ENCODE measurements at regions not wholly inside any gene's neighbourhood (a gene's known extent, or its start where the extent isn't known, plus 50 kb on each side); places are given as distances from the start of the nearest gene placed in this dataset.

DNA sequence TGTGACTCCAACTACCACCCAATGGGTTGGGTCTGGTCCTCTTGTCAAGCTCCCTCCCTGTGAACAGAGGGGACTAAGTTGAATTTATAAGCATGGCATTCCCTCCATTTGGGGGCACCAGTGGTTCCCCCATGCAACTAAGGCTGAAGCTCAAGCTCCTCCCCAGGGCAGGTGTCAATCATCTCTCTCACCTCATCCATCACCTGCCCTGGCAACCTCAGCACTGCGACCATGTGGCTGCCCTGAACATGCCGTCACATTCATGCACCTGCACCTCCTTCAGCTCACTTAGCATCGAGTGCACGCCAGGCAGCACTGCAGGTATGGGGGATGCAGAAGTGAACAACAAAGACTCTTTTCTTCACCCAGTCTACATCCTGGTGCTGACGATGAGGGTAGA lies 799.3 kb downstream of the TBC1D22A start (continued):
- TF ChIP-seq, protein P1, sequence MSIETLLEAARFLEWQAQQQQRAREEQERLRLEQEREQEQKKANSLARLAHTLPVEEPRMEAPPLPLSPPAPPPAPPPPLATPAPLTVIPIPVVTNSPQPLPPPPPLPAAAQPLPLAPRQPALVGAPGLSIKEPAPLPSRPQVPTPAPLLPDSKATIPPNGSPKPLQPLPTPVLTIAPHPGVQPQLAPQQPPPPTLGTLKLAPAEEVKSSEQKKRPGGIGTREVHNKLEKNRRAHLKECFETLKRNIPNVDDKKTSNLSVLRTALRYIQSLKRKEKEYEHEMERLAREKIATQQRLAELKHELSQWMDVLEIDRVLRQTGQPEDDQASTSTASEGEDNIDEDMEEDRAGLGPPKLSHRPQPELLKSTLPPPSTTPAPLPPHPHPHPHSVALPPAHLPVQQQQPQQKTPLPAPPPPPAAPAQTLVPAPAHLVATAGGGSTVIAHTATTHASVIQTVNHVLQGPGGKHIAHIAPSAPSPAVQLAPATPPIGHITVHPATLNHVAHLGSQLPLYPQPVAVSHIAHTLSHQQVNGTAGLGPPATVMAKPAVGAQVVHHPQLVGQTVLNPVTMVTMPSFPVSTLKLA (IDR thresholded peaks at IDR 0.05): no peak
- TF ChIP-seq, protein P2, sequence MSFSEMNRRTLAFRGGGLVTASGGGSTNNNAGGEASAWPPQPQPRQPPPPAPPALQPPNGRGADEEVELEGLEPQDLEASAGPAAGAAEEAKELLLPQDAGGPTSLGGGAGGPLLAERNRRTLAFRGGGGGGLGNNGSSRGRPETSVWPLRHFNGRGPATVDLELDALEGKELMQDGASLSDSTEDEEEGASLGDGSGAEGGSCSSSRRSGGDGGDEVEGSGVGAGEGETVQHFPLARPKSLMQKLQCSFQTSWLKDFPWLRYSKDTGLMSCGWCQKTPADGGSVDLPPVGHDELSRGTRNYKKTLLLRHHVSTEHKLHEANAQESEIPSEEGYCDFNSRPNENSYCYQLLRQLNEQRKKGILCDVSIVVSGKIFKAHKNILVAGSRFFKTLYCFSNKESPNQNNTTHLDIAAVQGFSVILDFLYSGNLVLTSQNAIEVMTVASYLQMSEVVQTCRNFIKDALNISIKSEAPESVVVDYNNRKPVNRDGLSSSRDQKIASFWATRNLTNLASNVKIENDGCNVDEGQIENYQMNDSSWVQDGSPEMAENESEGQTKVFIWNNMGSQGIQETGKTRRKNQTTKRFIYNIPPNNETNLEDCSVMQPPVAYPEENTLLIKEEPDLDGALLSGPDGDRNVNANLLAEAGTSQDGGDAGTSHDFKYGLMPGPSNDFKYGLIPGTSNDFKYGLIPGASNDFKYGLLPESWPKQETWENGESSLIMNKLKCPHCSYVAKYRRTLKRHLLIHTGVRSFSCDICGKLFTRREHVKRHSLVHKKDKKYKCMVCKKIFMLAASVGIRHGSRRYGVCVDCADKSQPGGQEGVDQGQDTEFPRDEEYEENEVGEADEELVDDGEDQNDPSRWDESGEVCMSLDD (CRISPR knock-in tag; IDR thresholded peaks at IDR 0.05; ENCODE audit: borderline replicate concordance): no peak
- TF ChIP-seq NR2F1 (CRISPR knock-in tag; IDR thresholded peaks at IDR 0.05): no peak
- no peak for TF ChIP-seq HOXA9 (CRISPR knock-in tag; IDR thresholded peaks at IDR 0.05; ENCODE audit: borderline replicate concordance)

DNA sequence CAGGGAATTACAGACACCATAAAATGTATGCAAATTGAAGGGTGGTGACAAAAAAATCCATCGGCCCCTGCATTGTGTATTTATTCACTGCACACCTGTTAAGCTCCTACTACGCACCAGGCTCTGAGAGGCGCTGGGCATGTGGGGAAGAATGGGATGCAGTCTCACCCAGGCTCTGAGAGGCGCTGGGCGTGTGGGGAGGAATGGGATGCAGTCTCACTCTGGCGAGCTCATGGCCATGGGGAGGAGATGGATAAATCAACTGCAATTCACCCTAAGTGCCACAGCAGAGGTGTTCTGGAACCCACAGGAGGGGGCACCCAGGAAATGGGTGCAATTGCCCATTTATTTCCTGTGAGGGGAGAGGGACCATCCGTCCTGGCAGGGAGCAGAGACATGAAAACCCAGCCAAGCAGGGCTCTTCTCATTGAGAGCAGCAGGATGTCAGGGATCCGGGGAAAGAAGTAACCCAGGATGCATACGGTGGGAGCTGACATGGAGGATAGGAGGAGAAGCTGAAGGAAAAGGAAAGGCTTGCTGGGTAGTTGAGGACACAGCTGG lies 798.7 kb downstream of the TBC1D22A start:
- FAIRE-seq (no peak), ATAC-seq (no peak), DNase-seq (ENCODE audit: low spot score) (no peak)
- H3K36me3 ChIP-seq (replicated peaks in 1 of 2; ENCODE audit: control insufficient read depth in 1 of 2, insufficient read depth in 2 of 2, low read length in 2 of 2): no peaks in the 10 kb centered on the region
- no peak overlapping the region for H3K27ac ChIP-seq (ENCODE audit: extremely low read length, insufficient read depth, low read length)
- intact Hi-C loops (cut with micrococcal nuclease; ENCODE audit: unreplicated experiment) (no loop called here), in situ Hi-C loops (cut with HindIII; ENCODE audit: extremely low pct_ligation_motif_present, low pct_unique_long_range_greater_than_20kb) (no loop called here)
- no peaks in the 10 kb centered on the region for H3K4me1 ChIP-seq (ENCODE audit: insufficient read depth, low read length)
- H2AFZ ChIP-seq (ENCODE audit: low read length): no peak overlapping the region
- H3K9me3 ChIP-seq (ENCODE audit: low read length): no peaks in the 10 kb centered on the region
- BruUV-seq (replicated peaks): no TSS peak
- H3K27me3 ChIP-seq (ENCODE audit: control insufficient read depth in 1 of 2, insufficient read depth in 2 of 2, low read length in 2 of 2): peaks cover 2 to 7% of the 10 kb centered on the region in 2 experiments; a peak in 3 of 5 replicates
- no peaks in the 10 kb centered on the region for H3K79me2 ChIP-seq (ENCODE audit: insufficient read depth, low read length)
- 9% methylated on average over 6 of the region's 9 CpGs for WGBS (ENCODE audit: low lambda C conversion rate)
- H3K9ac ChIP-seq (ENCODE audit: insufficient read depth, low read depth, low read length): no peak overlapping the region
- 0 out of 2 replicates have a peak, but pooled peaks cover 2% of the 10 kb centered on the region for H4K20me1 ChIP-seq (ENCODE audit: insufficient read depth, low read length)
- CTCF ChIA-PET (ENCODE audit: low intra/inter-chr PET ratio, low total read pairs): no interaction called here
- POLR2A ChIA-PET: no interaction called here
- no peak overlapping the region for H3K4me2 ChIP-seq (ENCODE audit: low read depth, low read length)
- H3K4me3 ChIP-seq (replicated peaks in 1 of 3; ENCODE audit: insufficient read depth in 1 of 3, low read depth in 2 of 3, low read length in 3 of 3): no peak overlapping the region
- no peak for TF ChIP-seq ZNF253 (CRISPR knock-in tag; IDR thresholded peaks at IDR 0.05; ENCODE audit: borderline replicate concordance)
- TF ChIP-seq ZNF879 (CRISPR knock-in tag; IDR thresholded peaks at IDR 0.05): no peak
- no peak for TF ChIP-seq ZNF781 (CRISPR knock-in tag; IDR thresholded peaks at IDR 0.05; ENCODE audit: borderline replicate concordance, not compliant biosample characterization)
- TF ChIP-seq ZNF33A (CRISPR knock-in tag; IDR thresholded peaks at IDR 0.05; ENCODE audit: borderline replicate concordance): no peak
- TF ChIP-seq, protein P3, sequence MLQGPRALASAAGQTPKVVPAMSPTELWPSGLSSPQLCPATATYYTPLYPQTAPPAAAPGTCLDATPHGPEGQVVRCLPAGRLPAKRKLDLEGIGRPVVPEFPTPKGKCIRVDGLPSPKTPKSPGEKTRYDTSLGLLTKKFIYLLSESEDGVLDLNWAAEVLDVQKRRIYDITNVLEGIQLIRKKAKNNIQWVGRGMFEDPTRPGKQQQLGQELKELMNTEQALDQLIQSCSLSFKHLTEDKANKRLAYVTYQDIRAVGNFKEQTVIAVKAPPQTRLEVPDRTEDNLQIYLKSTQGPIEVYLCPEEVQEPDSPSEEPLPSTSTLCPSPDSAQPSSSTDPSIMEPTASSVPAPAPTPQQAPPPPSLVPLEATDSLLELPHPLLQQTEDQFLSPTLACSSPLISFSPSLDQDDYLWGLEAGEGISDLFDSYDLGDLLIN (CRISPR knock-in tag; IDR thresholded peaks at IDR 0.05; ENCODE audit: borderline replicate concordance): no peak
- TF ChIP-seq, protein P4, sequence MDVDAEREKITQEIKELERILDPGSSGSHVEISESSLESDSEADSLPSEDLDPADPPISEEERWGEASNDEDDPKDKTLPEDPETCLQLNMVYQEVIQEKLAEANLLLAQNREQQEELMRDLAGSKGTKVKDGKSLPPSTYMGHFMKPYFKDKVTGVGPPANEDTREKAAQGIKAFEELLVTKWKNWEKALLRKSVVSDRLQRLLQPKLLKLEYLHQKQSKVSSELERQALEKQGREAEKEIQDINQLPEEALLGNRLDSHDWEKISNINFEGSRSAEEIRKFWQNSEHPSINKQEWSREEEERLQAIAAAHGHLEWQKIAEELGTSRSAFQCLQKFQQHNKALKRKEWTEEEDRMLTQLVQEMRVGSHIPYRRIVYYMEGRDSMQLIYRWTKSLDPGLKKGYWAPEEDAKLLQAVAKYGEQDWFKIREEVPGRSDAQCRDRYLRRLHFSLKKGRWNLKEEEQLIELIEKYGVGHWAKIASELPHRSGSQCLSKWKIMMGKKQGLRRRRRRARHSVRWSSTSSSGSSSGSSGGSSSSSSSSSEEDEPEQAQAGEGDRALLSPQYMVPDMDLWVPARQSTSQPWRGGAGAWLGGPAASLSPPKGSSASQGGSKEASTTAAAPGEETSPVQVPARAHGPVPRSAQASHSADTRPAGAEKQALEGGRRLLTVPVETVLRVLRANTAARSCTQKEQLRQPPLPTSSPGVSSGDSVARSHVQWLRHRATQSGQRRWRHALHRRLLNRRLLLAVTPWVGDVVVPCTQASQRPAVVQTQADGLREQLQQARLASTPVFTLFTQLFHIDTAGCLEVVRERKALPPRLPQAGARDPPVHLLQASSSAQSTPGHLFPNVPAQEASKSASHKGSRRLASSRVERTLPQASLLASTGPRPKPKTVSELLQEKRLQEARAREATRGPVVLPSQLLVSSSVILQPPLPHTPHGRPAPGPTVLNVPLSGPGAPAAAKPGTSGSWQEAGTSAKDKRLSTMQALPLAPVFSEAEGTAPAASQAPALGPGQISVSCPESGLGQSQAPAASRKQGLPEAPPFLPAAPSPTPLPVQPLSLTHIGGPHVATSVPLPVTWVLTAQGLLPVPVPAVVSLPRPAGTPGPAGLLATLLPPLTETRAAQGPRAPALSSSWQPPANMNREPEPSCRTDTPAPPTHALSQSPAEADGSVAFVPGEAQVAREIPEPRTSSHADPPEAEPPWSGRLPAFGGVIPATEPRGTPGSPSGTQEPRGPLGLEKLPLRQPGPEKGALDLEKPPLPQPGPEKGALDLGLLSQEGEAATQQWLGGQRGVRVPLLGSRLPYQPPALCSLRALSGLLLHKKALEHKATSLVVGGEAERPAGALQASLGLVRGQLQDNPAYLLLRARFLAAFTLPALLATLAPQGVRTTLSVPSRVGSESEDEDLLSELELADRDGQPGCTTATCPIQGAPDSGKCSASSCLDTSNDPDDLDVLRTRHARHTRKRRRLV (CRISPR knock-in tag; IDR thresholded peaks at IDR 0.05): no peak
- no peak for TF ChIP-seq TCF12 (IDR thresholded peaks at IDR 0.05)
- TF ChIP-seq TCF12 (CRISPR knock-in tag; IDR thresholded peaks at IDR 0.05): no peak

All from HepG2 (cell line).